GM12874 (cell line): ENCODE measurements at regions not wholly inside any gene's neighbourhood (a gene's known extent, or its start where the extent isn't known, plus 50 kb on each side); places are given as distances from the start of the nearest gene placed in this dataset.

Experiments used
- TF ChIP-seq, protein P1 (sequence below): IDR thresholded peaks from 2 replicates; pipeline ENCODE4 v1.5.1; 2011; ENCODE audit warnings: low read depth, mild to moderate bottlenecking, control low read depth, low read length, moderate library complexity; ENCODE audit not compliant: insufficient read depth

DNA sequence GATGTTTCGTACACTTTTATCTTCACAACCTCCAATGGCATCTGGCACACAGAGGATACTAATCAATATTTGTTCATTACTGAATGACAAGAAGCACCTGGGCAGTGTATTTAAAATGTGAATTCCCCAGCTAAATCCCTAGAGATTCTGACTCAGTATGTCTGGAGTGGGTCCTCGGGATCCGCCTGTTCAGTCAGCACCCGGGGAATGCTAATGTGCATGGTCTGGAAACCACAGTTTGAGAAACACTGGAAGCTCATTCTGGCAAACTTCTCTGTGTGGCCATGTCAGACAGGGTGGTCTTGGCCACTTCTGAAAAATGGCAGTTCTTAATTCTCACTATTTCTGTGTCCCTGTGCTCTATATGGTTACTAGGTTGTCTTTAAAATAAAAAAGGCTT, 138.8 kb upstream of the VCX start:
- TF ChIP-seq, protein P1, sequence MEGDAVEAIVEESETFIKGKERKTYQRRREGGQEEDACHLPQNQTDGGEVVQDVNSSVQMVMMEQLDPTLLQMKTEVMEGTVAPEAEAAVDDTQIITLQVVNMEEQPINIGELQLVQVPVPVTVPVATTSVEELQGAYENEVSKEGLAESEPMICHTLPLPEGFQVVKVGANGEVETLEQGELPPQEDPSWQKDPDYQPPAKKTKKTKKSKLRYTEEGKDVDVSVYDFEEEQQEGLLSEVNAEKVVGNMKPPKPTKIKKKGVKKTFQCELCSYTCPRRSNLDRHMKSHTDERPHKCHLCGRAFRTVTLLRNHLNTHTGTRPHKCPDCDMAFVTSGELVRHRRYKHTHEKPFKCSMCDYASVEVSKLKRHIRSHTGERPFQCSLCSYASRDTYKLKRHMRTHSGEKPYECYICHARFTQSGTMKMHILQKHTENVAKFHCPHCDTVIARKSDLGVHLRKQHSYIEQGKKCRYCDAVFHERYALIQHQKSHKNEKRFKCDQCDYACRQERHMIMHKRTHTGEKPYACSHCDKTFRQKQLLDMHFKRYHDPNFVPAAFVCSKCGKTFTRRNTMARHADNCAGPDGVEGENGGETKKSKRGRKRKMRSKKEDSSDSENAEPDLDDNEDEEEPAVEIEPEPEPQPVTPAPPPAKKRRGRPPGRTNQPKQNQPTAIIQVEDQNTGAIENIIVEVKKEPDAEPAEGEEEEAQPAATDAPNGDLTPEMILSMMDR = no peak

GRCh38 chrX:7698248-7698647, 144.7 kb upstream of the VCX start:
- TF ChIP-seq, protein P1 = no peak

- TF ChIP-seq, protein P1 = no peak
Observed at GRCh38 chrX:7690842-7691241, 152.1 kb upstream of the VCX start.

GRCh38 chrX:7689791-7690412, 153.1 kb upstream of the VCX start:
- TF ChIP-seq, protein P1 = no peak

DNA sequence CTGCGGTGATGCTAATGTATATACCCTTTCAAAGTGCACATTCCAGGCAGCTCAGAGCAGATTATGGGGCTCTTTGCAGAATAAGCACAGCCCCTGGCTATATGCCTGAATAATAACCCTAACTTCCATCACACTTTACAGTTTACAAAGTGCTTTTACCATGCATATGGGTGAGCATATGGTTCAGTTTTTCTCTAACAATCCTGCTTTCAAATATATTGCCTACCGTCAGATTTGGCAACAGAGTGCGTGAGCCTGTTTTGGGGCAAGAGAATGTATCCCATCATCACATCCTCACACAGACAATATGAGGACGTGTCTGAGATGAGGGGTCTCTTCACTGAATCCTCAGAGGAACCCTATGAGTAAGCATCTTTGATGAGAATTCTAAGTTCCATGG, 162.8 kb upstream of the VCX start:
- TF ChIP-seq, protein P1 = no peak

DNA sequence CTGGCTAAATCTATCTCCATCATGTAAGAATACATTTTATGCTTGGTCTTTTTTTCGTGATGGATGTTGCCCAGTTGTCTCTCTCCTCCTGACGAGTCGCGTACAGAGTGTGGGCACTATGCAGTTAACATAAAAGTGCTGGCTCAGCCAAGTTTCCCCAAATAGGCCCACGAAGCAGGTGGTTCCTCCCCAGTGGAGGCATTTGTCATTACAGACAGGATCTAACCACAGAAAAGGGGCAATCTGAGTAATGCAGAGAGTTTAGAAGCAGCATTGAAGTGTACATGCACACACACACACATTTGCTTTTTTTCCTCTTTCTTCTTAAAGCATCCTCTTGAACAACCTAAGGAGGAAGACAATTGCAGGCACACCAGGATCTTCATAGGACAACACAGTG, 188.7 kb upstream of the VCX start:
- TF ChIP-seq, protein P1 = no peak

DNA sequence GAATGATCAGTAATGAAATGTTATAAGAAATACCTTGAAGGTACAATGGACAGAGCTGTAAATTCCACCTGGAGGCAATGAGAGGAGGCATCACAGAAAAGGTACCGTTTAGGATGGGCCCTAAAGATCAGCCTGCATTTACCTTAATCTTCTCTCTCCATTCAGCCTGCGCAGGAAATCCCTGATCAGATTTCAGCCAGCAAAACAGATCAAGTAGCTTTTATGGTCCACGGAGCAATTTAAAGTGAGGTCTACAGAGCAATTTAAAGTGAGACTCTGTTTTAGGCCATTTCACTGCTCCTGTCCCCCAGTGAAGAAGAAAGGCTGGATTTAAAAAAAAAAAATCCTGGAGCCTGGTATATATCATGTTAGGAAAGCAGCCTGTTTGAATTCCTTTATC, 195.1 kb upstream of the VCX start:
- TF ChIP-seq, protein P1 = no peak
